ENCODE measurements at regions not wholly inside any gene's neighbourhood (a gene's known extent, or its start where the extent isn't known, plus 50 kb on each side); places are given as distances from the start of the nearest gene placed in this dataset.
"Not testable (repeated sequence)": the region's sequence is repeated elsewhere in the genome, so short reads cannot be mapped to it uniquely, and the experiment has no call there.

DNA sequence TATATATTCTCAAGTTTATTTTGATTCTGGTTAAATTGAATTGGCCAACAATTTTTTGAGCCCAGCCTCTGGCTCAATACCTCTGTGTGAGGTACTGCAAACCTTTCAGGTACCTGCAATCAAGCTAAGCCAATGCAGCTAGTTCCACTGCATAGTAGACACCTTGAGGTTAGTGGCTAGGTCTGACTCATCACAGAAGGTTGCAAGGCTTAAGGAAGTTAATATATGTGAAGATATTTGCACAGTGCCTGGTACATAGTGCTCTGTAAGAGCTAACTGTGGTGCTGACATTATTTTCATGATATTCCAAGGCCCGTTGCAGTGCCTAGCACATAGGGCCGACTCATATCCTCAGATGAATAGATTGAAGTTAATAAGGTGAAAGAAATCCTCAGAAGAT lies 330.5 kb upstream of the KAZN start:
- no peak for DNase-seq

GRCh38 chr1:14270821-14271220 lies 327.7 kb upstream of the KAZN start:
- DNase-seq, result no peak

DNA sequence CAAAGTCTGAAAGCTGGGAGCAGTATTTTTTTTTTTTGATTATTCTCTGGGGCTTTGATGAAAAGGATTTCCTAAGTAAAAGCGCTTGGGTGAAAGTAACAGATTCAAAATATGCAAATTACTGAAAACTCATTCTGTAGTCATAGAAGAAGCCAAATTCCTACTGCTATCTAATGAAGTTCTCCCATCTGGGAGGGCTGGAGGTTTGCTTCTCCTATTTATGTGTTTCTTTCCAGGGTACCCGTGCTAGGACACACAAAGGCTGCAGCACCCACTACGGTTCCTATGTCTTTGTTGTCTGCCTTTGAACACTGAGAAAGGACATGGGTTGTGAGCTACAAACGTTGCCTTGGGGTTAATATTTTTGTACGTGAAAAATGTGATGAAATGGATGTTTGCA lies 324.7 kb upstream of the KAZN start:
- no peak for DNase-seq

DNA sequence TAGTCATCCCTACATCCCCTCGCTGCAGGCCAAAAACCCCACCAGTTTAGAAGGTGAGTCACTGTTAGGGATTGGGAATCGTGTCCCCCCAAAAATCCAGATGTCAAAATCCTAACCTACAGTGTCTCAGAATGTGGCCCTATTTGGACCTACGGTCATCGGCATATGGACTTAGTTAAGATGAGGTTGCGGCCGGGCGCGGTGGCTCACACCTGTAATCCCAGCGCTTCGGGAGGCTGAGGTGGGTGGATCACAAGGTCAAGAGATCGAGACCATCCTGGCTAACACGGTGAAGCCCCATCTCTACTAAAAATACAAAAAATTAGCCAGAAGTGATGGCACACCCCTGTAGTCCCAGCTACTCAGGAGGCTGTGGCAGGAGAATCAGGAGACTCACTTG lies 318.6 kb upstream of the KAZN start:
- DNase-seq, result not testable (repeated sequence)

GRCh38 chr1:14280909-14281308 lies 317.6 kb upstream of the KAZN start:
- no peak for DNase-seq

- no peak for DNase-seq
These were observed 317.1 kb upstream of the KAZN start for GRCh38 chr1:14281412-14281811.

DNA sequence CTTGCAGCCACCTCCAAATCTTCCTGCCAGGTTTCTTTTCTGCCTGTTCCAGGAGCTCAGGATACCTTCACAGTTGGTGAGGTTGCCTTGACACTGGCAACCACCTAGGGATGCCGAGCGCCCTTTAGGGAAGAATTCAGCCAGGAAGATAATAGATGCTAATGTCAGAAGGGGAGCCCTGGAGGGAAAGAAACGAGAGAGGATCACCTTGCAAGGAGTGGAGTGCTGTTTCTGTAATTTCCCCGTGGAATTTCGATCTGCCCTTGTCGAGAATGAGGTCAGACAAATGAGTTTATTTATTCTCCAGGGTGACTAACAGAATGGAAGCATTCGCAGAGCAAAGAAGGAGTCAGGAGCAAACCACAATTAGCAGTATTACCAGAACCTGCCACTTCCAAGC lies 315.8 kb upstream of the KAZN start:
- no peak for DNase-seq

GRCh38 chr1:14285238-14285637 lies 313.2 kb upstream of the KAZN start:
- DNase-seq, result no peak

DNA sequence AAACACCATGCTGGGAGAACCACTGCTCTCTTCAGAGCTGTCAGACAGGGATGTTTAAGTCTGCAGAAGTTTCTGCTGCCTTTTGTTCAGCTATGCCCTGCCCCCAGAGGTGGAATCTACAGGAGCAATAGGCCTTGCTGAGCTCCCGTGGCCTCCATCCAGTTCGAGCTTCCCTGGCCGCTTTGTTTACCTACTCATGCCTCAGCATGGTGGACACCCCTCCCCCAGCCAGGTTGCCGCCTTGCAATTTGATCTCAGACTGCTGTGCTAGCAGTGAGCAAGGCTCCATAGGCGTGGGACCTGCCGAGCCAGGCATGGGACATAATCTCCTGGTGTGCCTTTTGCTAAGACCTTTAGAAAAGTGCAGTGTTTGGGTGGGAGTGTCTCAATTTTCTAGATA lies 307.3 kb upstream of the KAZN start:
- DNase-seq, result not testable (repeated sequence)

- no peak for DNase-seq
These were observed 306.0 kb upstream of the KAZN start for GRCh38 chr1:14292520-14292919.

DNA sequence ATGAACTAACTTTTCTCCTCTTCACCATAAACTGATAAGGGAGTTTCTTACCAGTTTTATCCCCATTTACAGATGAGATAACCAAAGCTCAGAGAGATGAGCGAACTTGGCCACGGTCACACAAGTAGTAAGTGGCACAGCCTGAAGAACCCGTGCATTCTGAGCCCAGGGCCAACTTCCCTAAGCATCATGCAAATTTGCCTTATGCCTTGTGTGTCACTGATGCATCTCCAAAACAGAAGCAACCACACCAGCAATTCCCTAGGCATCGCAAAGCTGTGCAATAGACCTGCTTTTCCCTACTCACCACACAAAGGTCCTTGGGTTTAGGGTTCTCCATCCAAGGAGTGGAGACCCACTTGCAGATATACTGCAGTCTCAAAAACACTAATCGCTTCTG lies 304.5 kb upstream of the KAZN start:
- no peak for DNase-seq

GRCh38 chr1:14294860-14295536 lies 303.5 kb upstream of the KAZN start:
- DNase-seq, result no peak

- no peak for DNase-seq
These were observed 301.7 kb upstream of the KAZN start for GRCh38 chr1:14296795-14297194.

DNA sequence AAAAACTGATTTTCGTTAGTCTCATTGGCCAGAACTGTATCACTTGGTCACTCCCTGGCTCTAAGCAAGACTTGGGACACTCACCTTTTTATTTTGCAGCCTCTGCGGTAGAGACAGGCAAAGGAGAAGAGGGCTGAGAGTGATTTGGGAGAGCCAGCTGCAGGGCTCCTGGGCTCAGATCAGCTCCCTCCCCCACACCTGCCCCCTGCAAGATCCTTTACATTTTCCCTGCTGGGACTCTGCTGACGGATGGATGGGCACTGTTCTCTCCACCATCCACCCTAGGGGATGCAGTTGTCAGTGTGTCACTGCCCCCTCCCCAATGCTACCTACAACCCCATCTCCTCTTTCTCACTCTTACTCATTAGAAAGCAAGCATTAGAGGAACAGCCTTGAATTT lies 301.1 kb upstream of the KAZN start:
- DNase-seq, result no peak

DNA sequence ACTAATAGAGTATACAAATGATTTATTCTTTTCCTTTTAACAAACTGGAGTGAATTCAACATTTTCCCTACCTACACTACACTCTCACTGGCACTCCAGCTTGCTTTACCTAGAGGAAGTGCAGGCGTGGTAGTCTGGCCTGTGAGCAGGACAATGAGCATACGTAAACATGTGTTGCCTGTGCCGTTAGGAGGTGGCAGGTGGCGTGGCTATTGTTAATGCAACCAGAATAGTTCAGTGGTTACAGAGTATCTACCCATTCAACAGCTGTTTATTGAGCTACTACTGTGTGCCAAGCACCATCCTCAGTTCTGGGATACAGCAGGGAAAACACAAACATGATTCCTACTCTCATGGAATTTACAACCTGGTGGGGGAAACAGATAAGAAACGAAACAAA lies 299.7 kb upstream of the KAZN start:
- no peak for DNase-seq

- DNase-seq, result no peak
These were observed 297.3 kb upstream of the KAZN start for GRCh38 chr1:14300991-14301703.

GRCh38 chr1:14301704-14302024 lies 296.8 kb upstream of the KAZN start:
- no peak for DNase-seq

GRCh38 chr1:14302025-14302424 lies 296.5 kb upstream of the KAZN start:
- no peak for DNase-seq

DNA sequence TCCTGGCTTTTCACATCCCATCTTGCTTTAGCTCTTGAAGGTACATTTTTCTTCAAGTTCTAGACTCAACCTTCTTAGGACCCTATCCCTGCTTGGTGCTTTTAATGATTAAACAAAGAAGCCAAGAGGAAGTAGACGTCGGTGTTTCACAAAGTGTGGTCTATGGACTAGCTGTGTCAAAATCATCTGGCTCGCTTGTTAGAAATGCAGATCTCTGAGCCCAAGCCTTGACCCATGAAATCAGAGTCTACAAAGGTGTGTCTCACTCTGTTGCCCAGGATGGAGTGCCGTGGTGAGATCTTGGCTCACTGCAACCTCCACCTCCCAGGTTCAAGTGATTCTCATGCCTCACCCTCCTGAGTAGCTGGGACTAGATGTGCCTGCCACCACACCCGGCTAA lies 295.5 kb upstream of the KAZN start:
- no peak for DNase-seq

- no peak for DNase-seq
These were observed 294.1 kb upstream of the KAZN start for GRCh38 chr1:14304381-14304865.

- DNase-seq, result no peak
These were observed 290.0 kb upstream of the KAZN start for GRCh38 chr1:14308460-14308859.

DNA sequence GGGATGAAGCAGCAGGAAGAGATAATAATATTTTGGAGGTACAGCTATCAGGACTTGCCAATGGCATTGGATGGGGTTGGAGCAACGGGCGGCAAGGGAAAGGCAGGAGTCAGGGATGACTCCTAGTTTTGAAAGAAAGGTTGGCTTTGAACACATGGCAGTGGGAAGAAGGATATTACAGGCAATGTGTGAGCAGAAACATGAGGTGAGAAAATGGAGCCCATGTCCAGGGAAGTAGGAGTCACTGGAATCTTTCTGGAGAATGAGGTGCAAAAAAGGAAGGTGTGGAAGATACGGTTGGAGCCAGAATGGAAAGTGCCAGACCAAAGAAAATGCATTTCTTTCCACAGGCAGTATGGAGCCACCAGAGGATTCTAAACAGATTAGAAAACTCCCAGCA lies 288.5 kb upstream of the KAZN start:
- no peak for DNase-seq

- DNase-seq, result no peak
These were observed 288.0 kb upstream of the KAZN start for GRCh38 chr1:14310476-14310875.

- no peak for DNase-seq
These were observed 284.6 kb upstream of the KAZN start for GRCh38 chr1:14313731-14314431.
